ENCODE measurements at regions not wholly inside any gene's neighbourhood (a gene's known extent, or its start where the extent isn't known, plus 50 kb on each side); places are given as distances from the start of the nearest gene placed in this dataset.

DNA sequence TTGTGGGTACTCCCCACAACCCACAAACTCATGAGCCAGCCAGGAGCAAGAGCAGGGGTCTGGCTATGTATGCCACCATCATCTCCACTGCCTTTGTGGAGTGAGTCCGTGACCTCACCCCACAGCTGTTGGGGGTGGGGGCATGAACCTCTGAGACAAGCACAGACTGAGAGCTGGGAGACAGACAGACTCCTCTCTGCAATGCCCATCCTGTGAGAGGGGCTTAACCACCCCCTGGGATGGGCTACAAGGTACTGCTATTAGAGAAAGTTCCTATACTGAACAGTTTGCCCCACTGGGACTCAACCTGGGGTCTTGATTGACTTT, 84.5 kb downstream of the PITPNM2 start:
- H4K20me1 ChIP-seq (ENCODE audit: control insufficient read depth, insufficient read depth, insufficient read length): no peaks in the 10 kb centered on the region
- no peak overlapping the region for H3K27ac ChIP-seq (ENCODE audit: insufficient read length, low read depth, low read length)

More for the DNA sequence above, 84.5 kb downstream of the PITPNM2 start:
- WGBS (ENCODE audit: extremely low coverage, insufficient read length, low lambda C conversion rate): no CpG with 5 or more reads among the region's 1 CpG
- peaks cover 1% of the 10 kb centered on the region; the same call in 1 of the 2 replicates for H3K27me3 Mint-ChIP-seq (ENCODE audit: low read depth)
- H2BK5ac ChIP-seq (ENCODE audit: insufficient read length, low read length): no peak overlapping the region
- H2BK15ac ChIP-seq (ENCODE audit: low read depth, low read length): no peak overlapping the region
- no peak overlapping the region for H4K5ac ChIP-seq (ENCODE audit: insufficient read length, low read depth, low read length)
- H2AK5ac ChIP-seq (ENCODE audit: insufficient read length, low read length): no peak overlapping the region
- TF ChIP-seq, protein P1, sequence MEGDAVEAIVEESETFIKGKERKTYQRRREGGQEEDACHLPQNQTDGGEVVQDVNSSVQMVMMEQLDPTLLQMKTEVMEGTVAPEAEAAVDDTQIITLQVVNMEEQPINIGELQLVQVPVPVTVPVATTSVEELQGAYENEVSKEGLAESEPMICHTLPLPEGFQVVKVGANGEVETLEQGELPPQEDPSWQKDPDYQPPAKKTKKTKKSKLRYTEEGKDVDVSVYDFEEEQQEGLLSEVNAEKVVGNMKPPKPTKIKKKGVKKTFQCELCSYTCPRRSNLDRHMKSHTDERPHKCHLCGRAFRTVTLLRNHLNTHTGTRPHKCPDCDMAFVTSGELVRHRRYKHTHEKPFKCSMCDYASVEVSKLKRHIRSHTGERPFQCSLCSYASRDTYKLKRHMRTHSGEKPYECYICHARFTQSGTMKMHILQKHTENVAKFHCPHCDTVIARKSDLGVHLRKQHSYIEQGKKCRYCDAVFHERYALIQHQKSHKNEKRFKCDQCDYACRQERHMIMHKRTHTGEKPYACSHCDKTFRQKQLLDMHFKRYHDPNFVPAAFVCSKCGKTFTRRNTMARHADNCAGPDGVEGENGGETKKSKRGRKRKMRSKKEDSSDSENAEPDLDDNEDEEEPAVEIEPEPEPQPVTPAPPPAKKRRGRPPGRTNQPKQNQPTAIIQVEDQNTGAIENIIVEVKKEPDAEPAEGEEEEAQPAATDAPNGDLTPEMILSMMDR (conservative IDR thresholded peaks at IDR 0.05): no peak
- H4K8ac ChIP-seq (replicated peaks; ENCODE audit: insufficient read length, low read depth, low read length): no peak overlapping the region
- H3K23ac ChIP-seq (ENCODE audit: insufficient read length, low read depth, low read length): no peak overlapping the region
- no peak for DNase-seq
- H2BK12ac ChIP-seq (ENCODE audit: insufficient read length, low read depth, low read length): no peak overlapping the region
- no peaks in the 10 kb centered on the region for H3K79me2 ChIP-seq (ENCODE audit: insufficient read depth, low read length)
- H3K79me1 ChIP-seq (ENCODE audit: insufficient read depth, low read depth, low read length, poor library complexity, severe bottlenecking): no peaks in the 10 kb centered on the region
- H3T11ph ChIP-seq (ENCODE audit: low read length): no peak overlapping the region
- H3K9me3 Mint-ChIP-seq: no peaks in the 10 kb centered on the region
- no peaks in the 10 kb centered on the region for H3K9me3 ChIP-seq (ENCODE audit: control insufficient read depth, low read depth, low read length)
- 0 out of 7 replicates have a peak overlapping the region, but pooled peaks of 1 of the 3 experiments have one; percentile 59 for H3K27ac Mint-ChIP-seq
- no peak overlapping the region for H3K14ac ChIP-seq (ENCODE audit: insufficient read depth, low read length)
- H3K4me2 ChIP-seq (ENCODE audit: insufficient read depth, insufficient read length, low read length): no peak overlapping the region
- no peaks in the 10 kb centered on the region for H3K36me3 Mint-ChIP-seq (ENCODE audit: insufficient read depth in 1 of 3, low read depth in 3 of 3)
- no peak overlapping the region for H2BK20ac ChIP-seq (ENCODE audit: low read depth, low read length, poor library complexity, severe bottlenecking)
- no peaks in the 10 kb centered on the region for H3K27me3 ChIP-seq (ENCODE audit: insufficient read depth, low read length)
- no peak overlapping the region for H2BK120ac ChIP-seq (ENCODE audit: low read depth, low read length, poor library complexity, severe bottlenecking)
- H4K91ac ChIP-seq (ENCODE audit: insufficient read length, low read depth, low read length): no peak overlapping the region
- no peaks in the 10 kb centered on the region for H3K4me1 Mint-ChIP-seq
- no peak overlapping the region for H3K4me3 Mint-ChIP-seq
- H3K9ac ChIP-seq (ENCODE audit: extremely low read depth, insufficient read length, low read length): no peak overlapping the region
- H3K23me2 ChIP-seq (ENCODE audit: insufficient read length, low read depth, low read length, poor library complexity, severe bottlenecking): no peaks in the 10 kb centered on the region
- no peak overlapping the region for H3K4ac ChIP-seq (ENCODE audit: low read depth, low read length)
- H3K18ac ChIP-seq (ENCODE audit: insufficient read length, low read depth, low read length): no peak overlapping the region
- H3K4me1 ChIP-seq (ENCODE audit: insufficient read depth, low read length): no peaks in the 10 kb centered on the region
- H3K56ac ChIP-seq (ENCODE audit: insufficient read length, low read depth, low read length): no peak overlapping the region
- H2AFZ ChIP-seq (ENCODE audit: low read length): no peak overlapping the region
